HG03342 (cell line): ENCODE measurements at regions not wholly inside any gene's neighbourhood (a gene's known extent, or its start where the extent isn't known, plus 50 kb on each side); places are given as distances from the start of the nearest gene placed in this dataset.
"Not testable (repeated sequence)": the region's sequence is repeated elsewhere in the genome, so short reads cannot be mapped to it uniquely, and the experiment has no call there.

Experiments
- ATAC-seq: cut with Tn5 transposase; IDR thresholded peaks from one replicate; pipeline ENCODE4 v1.9.1; 2021; ENCODE audit warnings: mild to moderate bottlenecking, moderate library complexity; ENCODE audit not compliant: unreplicated experiment

DNA sequence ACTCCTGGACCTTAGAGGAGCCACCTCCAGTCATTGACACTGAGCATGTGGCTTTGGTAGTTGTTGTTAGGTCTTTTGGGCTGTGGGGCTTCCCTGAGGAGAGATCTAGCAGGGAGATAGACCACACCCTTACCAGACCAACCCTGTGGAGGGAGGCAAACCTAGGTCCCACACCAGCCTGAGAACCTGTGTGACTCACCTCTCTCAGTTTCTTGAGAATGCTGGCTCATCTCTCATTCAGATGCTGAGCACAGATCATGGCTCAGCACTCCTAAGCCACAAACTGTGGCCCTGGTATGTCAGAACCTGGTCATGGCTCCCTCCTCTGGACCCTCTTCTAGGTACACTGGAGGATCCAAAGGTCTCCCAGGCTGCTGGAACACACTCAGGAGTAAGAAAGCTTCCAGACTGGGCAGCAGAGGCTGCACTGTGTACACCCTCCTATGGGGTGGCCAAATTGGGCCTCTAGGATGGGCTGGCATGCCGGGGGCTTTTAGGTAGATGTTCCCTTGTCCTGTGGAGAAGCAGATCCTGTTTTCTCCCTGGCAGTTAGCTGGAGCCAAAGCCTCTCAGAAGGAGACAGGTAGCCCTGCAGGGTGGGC is 1294.5 kb downstream of the KHDRBS2 start:
- ATAC-seq: no peak

DNA sequence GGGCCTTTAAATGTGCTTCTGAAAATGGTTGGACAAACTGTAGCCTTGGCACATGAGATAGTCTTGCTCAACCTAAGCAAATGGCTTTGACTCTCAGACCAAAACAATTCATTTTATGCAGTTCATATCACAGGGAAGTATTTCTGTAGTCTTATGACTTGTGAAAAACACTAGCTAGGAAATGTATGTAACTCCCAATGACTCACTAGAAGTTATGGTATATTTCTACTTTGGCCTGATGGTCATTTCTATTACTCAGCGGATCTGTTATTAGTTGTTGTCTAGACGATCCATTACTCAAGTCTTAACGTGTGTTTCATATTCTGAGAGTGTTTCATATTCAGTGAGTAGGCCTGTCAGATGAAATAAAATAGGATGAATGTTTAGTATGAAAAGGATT is 1333.5 kb downstream of the KHDRBS2 start:
- no peak for ATAC-seq

DNA sequence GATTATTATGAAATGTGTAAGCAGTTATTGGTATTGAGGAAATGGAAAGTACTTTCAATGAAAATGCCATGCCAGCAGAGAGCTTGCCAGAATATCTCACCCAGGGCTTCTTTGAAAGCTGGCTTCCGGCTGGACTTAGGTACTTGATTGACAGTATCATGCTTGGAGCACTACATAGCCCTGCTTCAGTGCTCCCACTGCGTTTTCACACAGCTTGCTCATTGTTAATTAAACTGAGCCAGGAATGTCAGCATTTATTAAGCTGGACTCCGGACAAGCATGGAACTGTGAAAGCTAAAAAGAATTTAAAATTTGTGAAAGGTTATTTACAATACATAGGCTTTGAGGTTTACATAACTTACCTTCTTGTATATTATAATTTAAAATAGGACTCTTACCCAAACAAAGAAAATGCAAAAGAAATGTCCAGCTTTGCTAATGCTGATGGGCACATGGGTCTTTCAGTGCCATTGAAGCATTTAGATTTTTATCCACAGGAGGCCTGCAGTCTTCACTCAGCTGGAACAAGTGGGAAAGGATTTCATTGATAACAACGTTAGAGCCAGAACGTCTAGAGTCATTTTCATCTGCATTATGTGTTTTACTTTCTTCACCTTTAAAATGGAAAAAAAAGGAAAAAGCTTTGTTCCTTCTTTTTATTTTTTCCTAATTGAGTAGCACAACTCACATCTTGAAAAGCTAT is 1335.7 kb downstream of the KHDRBS2 start:
- ATAC-seq: not testable (repeated sequence)

DNA sequence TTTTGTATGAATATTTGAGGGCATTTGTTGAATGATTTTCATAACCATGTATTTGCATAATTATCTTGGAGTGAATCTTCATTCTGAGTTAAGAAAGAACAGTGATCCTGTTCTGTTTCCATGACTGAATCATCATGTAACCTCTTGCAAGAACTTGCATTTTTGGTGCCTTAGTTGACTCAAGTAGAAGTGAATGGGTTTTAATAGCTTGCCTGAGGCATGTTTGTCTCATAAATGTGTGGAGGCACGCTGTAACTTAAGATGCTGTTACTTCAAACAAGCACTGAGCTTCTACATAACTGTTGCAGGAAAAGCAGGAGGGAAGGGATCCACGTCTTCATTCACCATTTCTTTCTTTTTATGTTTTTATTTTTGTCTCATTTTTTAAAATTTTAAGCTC is 1338.6 kb downstream of the KHDRBS2 start:
- ATAC-seq: not testable (repeated sequence)

DNA sequence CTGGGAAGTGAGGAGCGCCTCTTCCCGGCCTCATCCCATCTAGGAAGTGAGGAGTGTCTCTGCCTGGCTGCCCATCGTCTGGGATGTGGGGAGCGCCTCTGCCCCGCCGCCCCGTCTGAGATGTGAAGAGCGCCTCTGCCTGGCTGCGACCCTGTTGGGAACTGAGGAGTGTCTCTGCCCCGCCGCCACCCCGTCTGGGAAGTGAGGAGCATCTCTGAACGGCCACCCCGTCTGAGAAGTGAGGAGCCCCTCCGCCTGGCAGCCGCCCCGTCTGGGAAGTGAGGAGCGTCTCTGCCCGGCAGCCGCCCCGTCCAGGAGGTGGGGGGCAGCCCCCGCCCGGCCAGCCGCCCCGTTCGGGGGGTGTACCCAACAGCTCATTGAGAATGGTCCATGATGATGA is 1341.2 kb downstream of the KHDRBS2 start:
- not testable (repeated sequence) for ATAC-seq

DNA sequence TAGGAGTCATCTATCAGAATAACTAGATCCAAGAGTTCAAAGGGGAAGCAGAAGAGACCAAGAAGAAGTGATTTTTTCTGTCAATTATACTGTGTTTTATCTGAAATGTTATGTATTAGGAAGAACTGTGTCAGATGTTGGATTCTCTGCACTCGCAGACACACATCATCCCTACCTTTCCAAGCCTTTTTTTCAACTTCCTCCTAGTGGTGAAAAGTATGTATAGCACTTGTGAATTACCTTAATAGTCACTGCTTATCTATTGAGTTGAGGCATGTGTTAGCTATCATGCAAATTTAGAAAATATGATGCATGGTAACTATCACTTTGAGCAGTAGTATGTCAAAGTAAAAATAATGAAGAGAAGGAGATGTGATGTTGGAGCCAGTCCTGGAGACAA is 1350.1 kb downstream of the KHDRBS2 start:
- peak; percentile 70 for ATAC-seq

DNA sequence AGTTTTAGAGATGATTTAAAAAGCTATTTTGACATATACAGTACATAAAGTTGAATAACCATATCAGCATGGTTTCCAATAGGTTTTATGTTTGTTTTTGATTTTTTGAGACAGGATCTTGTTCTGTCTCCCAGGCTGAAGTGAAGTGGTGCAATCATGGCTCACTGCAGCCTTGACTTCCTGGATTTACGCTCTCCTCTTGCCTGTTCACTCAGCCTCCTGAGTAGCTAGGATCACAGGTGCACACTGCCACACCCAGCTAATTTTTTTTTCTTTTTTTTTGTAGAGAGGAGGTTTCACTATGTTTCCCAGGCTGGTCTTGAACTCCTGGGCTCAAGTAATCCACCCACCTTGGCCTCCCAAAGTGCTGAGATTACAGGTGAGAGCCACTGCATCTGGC is 1366.4 kb downstream of the KHDRBS2 start:
- not testable (repeated sequence) for ATAC-seq

DNA sequence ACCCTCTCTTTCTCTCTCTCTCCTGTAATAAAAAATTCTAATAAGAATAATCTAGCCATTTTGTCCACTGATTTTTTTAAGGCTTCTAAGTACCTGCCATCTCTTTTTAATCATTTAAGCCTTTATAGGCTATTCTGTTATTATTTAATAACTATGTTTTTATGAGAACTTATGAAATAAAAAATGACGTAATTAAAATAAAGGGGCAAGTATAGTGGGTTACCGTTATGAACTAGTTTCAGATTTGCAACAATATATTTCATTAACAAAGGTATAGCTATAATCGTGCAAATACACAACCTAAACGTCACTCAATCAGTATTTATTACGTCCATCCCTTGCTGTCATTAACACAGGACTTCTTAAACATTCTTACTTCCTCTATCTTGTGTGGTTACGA is 1382.2 kb downstream of the KHDRBS2 start:
- not testable (repeated sequence) for ATAC-seq

DNA sequence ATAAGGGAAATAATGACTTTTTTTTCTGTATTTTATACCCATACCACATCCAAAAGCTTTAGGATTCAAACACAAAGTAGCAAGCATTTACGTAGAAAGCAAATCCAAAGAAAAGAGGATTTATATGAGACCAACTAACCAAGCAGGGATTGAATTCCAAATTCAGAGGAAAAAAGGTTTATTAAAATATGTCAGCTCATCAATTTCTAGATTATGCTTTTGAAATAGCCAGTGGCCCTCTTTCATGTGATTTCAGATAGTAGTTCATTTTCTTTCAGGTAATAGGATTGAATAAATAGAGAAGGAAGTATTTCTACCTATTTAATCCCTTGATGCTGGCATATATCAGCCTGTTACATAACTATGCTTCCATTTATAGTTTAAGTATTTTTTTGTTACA is 1392.7 kb downstream of the KHDRBS2 start:
- ATAC-seq: not testable (repeated sequence)

DNA sequence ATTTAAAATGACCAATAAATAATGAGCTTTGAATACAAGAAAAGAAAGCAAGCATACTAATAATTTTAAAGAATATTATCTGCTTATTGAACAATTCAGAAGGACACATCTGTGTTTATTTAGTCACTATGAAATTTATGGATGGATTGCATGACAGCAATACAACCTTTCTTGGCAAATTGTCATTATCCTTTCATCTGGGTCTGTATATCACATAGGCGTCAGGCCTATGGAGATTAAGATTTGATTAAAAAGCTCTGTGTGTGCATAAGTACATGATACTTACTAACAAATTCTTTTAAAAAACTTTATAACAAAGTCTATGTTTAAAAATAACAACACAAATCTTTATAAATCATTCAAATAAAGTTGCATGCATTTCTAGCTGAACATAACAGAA is 1394.4 kb downstream of the KHDRBS2 start:
- ATAC-seq: no peak

DNA sequence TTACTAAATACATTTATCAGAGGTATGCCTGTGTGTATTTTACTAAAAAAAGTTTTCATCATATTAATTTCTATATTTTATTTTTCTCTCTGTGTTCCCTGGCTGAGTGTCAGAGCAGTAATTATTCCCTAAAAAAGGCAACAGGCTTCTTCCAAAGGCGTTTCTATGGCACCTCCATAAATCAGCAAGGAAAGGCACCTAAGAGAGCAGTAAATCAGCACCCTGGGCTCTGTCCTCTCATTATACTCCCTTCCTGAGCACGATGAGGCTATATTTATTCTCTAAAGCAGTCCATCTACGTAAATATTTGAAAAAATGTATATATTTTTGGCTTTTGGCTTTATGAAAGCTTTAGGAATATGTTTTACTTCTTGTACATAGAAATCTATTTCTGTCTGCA is 1408.6 kb downstream of the KHDRBS2 start:
- ATAC-seq: not testable (repeated sequence)

DNA sequence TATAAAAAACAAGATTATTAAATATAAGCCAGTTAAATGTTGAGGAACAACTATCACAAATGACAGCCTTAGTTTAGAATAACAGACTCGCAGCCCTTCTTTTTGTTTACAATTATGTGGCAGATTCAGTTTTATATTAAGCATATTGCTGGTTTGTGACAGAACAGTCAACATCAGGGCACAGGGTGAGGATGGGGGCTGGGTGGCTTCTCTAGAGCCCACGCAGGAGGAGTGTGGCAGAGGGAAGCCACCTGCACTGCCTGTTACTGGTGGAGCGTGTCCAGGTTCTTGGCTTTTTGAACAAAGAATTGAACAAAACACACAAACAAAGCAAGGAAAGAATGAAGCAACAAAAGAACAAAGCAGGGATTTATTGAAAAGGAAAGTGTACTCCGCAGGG is 1415.2 kb downstream of the KHDRBS2 start:
- ATAC-seq: not testable (repeated sequence)

DNA sequence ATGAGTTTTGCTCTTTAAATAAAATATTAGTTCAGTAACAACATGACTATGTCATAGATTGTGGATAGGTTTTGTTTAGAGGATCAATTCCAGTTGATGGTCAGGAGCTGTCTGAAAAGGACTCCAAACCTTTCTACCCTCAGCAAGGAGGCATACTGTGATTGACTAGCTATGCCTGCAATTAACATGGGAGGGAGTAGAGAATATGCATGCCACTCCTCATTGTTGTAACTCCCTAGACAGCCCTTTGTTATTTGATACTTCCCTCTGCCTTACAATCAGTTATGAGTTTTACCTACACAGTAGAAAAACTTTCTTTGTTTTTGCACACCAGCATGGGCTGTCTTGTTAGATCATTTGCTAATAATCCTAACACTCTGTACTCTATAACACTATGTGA is 1418.5 kb downstream of the KHDRBS2 start:
- ATAC-seq: no peak

DNA sequence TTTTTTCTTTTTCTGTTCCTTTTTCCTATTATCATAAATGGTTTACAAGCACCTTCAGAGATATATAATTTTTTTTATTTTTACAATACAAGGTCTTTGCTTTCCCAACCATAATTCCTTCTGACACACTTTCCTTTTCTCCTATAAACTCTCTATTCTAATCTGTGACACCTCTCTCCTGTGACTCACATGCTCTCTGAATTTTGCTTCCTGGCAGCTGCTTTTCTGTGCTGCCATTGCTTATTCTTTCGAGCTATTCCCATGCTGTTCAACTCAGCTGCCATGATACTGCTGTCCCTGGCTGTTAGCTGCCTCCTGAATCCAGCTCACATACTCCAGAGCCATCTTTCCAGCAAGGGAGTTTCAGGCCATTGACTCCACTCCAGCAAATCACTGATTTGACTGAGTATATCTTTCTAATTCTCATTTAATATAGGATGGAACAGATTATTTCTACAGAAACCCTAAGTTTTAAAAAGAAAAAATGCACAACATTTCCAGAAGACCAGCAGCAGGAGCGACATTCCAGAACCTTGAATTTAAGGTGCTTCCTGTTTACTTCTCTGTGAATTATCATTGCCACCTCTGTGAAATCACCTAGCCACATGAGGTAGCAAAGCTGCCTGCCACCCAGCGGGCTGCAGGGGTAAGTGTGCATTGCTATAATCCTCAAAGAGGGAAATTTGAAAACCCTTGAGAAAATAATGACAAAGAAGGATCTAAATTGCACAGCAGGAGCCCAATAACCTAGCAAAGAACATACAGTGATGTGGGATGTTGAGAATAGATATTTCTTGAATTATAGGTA is 1442.6 kb downstream of the KHDRBS2 start:
- ATAC-seq: not testable (repeated sequence)

DNA sequence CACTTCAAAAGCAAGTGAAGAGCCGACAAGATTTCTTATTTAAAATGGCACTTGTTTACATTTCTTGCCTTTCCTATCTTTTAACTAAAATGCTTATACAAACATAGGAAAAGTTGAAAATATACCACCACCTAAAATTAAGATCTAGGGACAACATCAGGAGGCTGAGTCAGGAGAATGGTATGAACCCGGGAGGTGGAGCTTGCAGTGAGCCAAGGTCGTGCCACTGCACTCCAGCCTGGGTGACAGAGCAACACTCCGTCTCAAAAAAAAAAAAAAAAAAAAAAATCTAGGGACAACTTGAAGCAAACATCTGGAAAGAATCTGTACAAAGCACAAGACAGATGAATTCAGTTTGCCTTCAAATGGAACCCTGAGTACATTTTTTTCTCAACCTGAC is 1455.3 kb downstream of the KHDRBS2 start:
- not testable (repeated sequence) for ATAC-seq

DNA sequence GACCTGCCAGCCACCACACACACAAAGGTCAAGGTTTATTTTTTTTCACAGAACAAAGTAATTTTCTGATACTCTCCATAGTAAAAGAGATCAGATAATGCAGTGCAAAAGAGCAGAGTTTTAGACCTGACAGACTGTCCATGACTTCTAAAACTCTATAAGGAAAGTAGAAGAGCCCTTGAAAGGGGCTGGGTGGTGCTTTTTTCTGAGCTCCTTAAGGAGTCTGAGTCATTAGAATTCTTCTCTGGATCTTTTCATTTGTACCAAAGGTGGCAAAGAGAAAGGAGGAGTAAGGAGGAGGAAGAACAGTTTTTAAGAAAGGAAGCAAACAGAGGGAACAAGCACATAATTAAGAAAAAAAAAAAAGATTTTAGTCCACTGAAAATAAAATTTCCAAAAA is 1463.4 kb downstream of the KHDRBS2 start:
- not testable (repeated sequence) for ATAC-seq

DNA sequence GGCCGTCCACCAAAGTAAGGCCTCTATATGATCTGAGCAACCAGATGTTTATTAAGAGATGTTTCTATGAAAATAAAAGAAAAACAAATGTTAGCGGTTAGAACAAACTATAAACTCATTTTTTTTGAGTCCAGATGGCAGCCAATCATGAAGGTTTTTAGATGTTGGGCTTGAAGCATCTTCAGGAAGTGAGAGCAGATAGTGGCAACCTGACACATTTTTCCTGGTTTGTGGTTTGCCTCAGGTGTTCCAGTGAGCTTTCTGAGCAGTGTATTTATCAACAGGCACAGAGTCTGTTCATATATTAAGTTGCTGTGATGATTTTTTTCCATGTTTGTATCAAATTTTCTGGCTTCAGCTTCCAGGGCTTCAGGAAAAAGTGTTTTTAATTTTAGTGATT is 1468.0 kb downstream of the KHDRBS2 start:
- not testable (repeated sequence) for ATAC-seq

DNA sequence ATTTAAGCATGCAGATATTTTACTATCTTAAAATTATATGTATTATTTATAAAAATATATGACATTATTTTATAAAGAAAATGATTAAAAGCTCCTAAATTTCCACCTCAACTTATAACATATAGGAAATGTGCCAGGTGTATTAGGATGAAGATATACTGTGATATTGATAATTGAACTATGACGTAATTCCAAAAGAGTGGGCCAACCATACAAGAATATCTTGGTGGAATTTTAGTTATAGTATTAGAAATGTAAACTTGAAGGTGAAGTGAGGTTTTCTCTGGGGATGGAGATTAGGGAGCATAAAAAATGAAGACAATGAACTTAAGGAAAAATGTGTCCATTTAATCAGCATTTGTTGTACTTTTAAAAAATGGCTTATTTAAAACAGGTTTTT is 1471.2 kb downstream of the KHDRBS2 start:
- ATAC-seq: not testable (repeated sequence)

DNA sequence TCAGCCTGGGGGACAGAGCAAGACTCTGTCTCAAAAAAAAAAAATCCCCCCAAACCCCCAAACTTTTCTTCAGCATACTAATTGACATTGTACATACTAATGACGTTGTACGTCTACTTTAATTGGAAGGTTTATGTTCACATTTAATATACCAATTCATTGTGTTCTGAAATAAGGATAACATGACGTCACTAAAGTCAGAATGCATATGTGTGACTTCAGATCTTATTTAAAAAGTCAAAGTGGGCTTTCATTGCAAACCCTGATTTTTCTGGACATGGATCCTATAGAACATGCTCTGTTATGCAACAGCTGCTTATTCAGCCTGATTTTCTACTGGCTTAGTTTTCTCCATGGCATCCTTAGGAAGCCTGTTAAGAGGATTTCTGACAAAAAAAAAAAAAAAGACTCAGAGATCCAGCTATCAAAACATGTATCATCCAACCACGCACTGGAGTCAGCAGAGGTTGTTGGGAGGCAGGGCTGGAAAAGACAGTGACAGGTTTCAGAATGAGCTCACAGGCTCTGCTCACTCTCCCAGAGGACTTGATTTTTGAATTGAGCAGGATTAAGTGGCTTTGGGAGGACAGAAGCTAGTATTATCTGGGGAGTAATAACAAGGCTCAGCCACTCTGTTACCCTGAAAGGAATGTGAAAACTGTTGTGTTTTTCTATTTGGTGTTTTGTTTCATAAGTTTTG is 1472.0 kb downstream of the KHDRBS2 start:
- not testable (repeated sequence) for ATAC-seq

DNA sequence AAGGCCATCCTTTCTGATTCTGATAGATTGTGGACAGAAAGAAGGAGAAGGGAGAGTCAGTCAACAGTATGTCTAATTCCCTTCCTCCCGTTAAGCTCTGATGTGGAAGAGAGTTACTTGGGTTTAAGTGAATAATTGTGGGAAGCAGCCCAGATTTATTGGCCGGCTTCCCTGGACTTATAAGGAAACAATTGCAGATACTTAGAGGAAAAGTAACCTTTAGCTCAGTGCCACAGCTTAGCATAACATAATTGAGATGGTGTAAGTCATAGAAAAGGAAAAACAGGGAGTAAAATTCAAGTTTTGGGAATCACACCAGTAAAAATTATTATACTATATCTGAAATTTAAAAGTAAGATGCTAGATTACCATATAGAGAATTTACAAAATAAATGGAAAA is 1475.8 kb downstream of the KHDRBS2 start:
- not testable (repeated sequence) for ATAC-seq

DNA sequence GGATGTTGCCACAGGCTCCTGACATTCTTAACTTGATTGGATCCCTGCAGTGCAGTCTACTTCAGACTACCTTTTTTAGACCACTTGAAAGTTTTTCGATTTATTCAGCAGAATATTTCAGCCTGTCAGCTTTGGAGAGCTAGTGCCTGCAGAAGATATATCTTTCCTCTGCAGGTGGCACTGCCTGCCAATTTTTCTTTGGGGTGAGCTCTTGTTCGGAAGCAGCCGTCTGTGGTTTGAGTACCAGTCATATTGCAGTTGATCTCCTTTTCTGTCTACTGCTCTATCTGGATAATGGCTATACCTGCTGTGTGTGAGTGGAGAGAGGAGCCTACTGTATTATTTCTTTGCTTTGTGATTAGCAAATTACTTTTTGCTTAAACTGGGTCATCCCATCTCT is 1486.9 kb downstream of the KHDRBS2 start:
- ATAC-seq: not testable (repeated sequence)
